WERI-Rb-1 (cell line): ENCODE measurements at regions not wholly inside any gene's neighbourhood (a gene's known extent, or its start where the extent isn't known, plus 50 kb on each side); places are given as distances from the start of the nearest gene placed in this dataset.

Experiments
- DNase-seq: peaks from one replicate; pipeline ENCODE4 v3.0.0-alpha.2; 2020
- H3K27ac ChIP-seq: fragments of 250-450 bp; sonication (Bioruptor Pico); 2 replicates; pipeline ENCODE4 v1.5.1; 2020; ENCODE audit warnings: mild to moderate bottlenecking, moderate library complexity
- H3K27me3 ChIP-seq: fragments of 250-450 bp; sonication (Bioruptor Pico); 2 replicates; pipeline ENCODE4 v1.5.1; 2021; ENCODE audit warnings: mild to moderate bottlenecking, low read depth, moderate library complexity; ENCODE audit not compliant: insufficient read depth, severe bottlenecking
- H3K36me3 ChIP-seq: fragments of 250-450 bp; sonication (Bioruptor Pico); 2 replicates; pipeline ENCODE4 v1.5.1; 2020; ENCODE audit warnings: mild to moderate bottlenecking, moderate library complexity
- H3K4me3 ChIP-seq: 2 replicates; pipeline ENCODE4 v1.5.1; 2011; ENCODE audit warnings: low read depth, mild to moderate bottlenecking, control low read depth, low read length
- H3K9me3 ChIP-seq: fragments of 250-450 bp; sonication (Bioruptor Pico); 2 replicates; pipeline ENCODE4 v1.5.1; 2021; ENCODE audit warnings: mild to moderate bottlenecking, moderate library complexity; ENCODE audit not compliant: severe bottlenecking
- TF ChIP-seq, protein P1 (sequence below): IDR thresholded peaks from 2 replicates; pipeline ENCODE4 v1.5.1; 2011; ENCODE audit warnings: low read depth, mild to moderate bottlenecking, control low read depth, inconsistent platforms, low read length

DNA sequence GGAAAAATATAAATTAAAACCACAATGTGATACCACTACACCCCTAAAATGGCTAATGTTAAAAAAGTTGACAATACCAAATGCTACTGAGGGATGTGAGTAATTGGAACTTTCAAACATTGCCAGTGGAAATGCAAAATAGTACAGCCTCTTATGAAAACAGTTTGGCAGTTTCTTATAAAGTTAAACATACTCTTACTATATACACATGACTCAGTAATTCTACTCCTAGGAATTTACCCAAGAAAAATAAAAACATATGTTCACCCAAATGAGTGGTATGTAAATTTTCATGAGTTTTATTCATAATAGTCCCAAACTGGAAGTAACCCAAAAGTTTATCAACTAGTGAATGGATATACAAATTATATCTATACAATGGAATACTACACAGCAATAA is 228.0 kb downstream of the CYP26B1 start:
- Histone ChIP-seq H3K27me3 (no peaks in the 10 kb centered on the region), H3K36me3 (no peaks in the 10 kb centered on the region), H3K9me3 (peaks cover 5% of the 10 kb centered on the region), H3K4me3 (no peak overlapping the region), H3K27ac (no peak overlapping the region)
- TF ChIP-seq, protein P1, sequence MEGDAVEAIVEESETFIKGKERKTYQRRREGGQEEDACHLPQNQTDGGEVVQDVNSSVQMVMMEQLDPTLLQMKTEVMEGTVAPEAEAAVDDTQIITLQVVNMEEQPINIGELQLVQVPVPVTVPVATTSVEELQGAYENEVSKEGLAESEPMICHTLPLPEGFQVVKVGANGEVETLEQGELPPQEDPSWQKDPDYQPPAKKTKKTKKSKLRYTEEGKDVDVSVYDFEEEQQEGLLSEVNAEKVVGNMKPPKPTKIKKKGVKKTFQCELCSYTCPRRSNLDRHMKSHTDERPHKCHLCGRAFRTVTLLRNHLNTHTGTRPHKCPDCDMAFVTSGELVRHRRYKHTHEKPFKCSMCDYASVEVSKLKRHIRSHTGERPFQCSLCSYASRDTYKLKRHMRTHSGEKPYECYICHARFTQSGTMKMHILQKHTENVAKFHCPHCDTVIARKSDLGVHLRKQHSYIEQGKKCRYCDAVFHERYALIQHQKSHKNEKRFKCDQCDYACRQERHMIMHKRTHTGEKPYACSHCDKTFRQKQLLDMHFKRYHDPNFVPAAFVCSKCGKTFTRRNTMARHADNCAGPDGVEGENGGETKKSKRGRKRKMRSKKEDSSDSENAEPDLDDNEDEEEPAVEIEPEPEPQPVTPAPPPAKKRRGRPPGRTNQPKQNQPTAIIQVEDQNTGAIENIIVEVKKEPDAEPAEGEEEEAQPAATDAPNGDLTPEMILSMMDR, result no peak
- no peak for DNase-seq

DNA sequence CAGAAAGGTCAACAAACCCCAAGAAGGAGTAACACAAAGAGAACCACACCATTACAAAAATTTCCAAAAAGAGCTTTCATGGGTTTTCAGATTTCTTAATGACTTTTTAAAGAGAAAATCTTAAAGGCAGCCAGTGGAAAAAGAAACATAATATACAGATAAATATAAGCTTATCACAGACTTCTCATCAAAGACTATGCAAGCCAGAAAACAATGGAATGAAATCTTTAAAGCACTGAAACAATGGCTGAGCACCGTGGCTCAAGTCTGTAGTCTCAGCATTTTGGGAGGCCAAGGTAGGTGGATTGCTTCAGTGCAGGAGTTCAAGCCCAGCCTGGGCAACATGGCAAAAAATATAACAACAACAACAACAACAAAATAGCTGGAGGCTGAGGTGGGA is 237.4 kb downstream of the CYP26B1 start:
- Histone ChIP-seq H3K27ac (no peak overlapping the region), H3K27me3 (no peaks in the 10 kb centered on the region), H3K9me3 (peaks cover 9% of the 10 kb centered on the region), H3K4me3 (no peak overlapping the region), H3K36me3 (no peaks in the 10 kb centered on the region)
- DNase-seq, result no peak
- TF ChIP-seq, protein P1, result no peak

DNA sequence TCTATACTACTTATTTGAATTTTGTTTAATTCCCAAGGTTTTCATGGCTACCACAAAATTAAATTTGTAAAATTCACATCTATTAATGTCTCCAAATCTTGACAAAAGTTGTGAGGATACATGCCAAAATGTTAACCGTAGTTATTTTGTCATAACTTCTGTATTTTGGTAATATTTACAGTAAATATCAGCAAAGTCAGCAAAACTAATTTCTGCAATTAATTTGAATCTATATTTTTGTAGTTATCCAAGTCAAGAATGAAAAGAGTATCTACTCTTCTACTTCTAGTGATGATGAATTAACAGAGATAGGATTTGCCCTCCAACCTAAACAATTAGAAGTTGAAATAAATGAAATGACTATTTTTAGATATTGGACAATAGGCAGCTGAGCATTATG is 238.9 kb downstream of the CYP26B1 start:
- Histone ChIP-seq H3K4me3 (no peak overlapping the region), H3K36me3 (no peaks in the 10 kb centered on the region), H3K9me3 (peaks cover 9% of the 10 kb centered on the region), H3K27me3 (no peaks in the 10 kb centered on the region), H3K27ac (no peak overlapping the region)
- no peak for DNase-seq
- TF ChIP-seq, protein P1, result no peak

DNA sequence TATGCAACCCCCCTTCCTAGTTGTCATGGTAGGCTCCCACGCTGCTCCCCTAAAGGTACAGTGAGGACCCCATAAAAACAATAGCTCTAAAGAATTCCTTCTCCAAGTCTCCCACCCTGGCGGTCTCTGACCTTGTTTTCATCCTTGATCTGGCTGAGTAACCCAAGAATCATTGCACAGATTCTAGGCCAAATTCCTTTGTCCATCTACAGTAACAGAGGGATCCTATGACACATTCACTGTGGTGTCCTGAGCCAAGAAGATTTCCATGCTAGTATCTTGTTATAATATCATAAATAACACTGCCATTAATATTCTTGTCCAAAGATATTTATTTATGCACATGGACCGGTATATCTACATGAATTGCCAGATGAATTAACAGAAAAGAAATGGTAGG is 240.2 kb downstream of the CYP26B1 start:
- Histone ChIP-seq H3K9me3 (peaks cover 9% of the 10 kb centered on the region), H3K4me3 (no peak overlapping the region), H3K36me3 (no peaks in the 10 kb centered on the region), H3K27ac (no peak overlapping the region), H3K27me3 (no peaks in the 10 kb centered on the region)
- DNase-seq, result peak; percentile 2
- TF ChIP-seq, protein P1, result no peak

DNA sequence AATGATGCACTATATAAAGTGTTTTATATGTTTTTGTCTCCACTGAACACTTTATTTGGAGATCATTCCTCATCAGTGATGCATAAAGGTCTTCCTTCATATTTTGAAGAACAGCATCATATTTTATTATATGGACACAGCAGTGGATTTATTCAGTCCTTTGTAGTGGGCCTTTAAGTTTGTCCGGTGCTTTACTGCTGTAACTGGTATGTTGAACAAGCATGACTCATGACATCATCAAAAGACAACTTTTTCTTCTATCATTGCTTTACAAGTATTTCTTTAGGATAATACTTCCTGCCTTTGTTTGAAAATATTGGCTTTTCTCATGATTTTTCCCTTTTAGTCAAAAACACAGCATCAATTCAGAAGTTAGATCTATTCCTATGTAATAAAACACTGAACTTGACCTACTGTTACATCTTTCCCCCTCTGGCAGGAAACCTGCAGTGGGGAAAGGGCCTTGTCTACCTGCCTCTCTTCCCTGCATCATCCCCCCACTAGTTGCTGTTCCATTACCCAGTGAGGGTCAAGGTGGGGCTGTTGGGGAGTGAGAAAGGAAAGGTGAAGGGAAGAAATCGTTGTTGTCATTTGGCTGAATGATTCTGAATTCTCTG is 241.2 kb downstream of the CYP26B1 start:
- TF ChIP-seq, protein P1, result no peak
- Histone ChIP-seq H3K4me3 (no peak overlapping the region), H3K36me3 (no peaks in the 10 kb centered on the region), H3K9me3 (peaks cover 9% of the 10 kb centered on the region), H3K27me3 (no peaks in the 10 kb centered on the region), H3K27ac (no peak overlapping the region)
- no peak for DNase-seq

DNA sequence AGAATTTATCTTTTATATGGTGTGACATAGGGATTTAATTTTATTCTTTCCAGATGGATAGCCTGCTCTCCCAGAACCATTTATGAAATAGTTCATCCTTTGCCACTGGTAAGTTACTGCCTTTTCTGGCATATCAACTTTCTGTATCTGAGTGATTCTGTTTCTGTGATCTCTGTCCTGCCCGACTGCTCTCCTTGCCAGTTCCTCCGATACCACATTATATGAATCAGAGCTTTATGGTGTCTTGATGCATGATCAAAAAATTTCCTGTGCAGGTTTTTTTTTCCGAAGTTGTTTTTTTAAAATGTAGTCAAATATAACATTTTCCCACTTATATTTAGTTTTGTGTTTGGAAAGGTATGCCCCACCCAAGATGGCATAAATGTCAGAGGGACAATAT is 242.5 kb downstream of the CYP26B1 start:
- Histone ChIP-seq H3K9me3 (peaks cover 6% of the 10 kb centered on the region), H3K36me3 (no peaks in the 10 kb centered on the region), H3K27ac (no peak overlapping the region), H3K27me3 (no peaks in the 10 kb centered on the region), H3K4me3 (no peak overlapping the region)
- TF ChIP-seq, protein P1, result no peak
- no peak for DNase-seq
